GM21737 (cell line): ENCODE measurements at regions not wholly inside any gene's neighbourhood (a gene's known extent, or its start where the extent isn't known, plus 50 kb on each side); places are given as distances from the start of the nearest gene placed in this dataset.
"Not testable (repeated sequence)": the region's sequence is repeated elsewhere in the genome, so short reads cannot be mapped to it uniquely, and the experiment has no call there.

Experiments
- ATAC-seq: cut with Tn5 transposase; IDR thresholded peaks from one replicate; pipeline ENCODE4 v1.9.1; 2021; ENCODE audit warnings: mild to moderate bottlenecking, moderate library complexity; ENCODE audit not compliant: unreplicated experiment

DNA sequence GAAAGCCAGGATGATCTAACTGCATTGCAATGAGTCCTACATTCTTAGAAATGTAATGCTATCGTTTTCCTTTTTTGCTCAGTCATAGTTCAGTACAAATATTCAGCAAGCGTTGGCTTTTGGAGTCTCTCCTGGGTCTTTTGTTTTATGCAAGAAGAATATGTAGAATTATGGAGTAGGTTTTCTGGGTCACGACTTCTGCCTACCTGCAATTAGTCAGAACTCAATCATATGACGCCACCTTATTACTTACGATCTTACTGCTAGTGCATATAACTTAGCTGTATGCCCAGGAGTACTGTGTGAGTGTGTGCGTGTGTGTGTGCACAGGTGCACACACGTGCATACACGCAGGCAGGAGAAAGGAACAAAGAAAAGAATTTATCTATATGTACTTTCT is 640.2 kb downstream of the STK39 start:
- ATAC-seq, result no peak

DNA sequence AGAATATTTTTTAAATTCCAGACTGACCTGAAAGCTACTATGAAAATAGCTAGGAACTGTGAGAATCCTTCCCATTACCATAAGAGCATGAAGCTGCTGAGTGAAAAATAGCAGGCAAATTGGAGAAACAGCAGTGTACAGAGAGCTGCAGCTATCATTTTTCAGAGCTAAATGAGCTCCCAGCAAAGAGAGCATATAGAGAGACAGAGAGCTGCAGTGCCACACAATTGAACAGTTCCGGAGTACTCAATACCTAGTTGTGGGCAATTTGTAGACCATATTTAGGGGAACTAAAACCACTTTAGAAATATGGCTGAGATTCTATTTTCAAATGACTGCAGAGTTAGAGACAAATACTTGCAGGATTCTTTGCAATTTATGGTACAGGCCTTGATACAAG is 645.3 kb downstream of the STK39 start:
- ATAC-seq, result no peak

DNA sequence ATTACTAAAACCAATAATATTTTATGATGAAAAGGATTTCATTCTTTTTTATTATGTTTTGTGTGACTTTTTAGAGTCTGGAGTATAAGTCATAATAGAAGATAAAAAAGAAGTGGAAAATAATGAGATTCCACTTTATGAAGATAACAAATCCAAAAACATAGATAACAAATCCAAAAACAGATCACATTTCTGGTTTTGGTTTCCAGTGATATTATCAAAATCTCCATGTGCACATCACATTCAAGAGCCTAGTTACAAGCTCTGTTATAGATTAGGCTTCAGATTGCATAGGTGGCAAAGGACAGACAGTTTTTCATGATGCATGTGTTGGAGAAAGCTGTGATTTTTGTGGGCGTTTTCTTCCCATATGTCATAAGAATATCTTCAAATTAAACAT is 648.2 kb downstream of the STK39 start:
- no peak for ATAC-seq

DNA sequence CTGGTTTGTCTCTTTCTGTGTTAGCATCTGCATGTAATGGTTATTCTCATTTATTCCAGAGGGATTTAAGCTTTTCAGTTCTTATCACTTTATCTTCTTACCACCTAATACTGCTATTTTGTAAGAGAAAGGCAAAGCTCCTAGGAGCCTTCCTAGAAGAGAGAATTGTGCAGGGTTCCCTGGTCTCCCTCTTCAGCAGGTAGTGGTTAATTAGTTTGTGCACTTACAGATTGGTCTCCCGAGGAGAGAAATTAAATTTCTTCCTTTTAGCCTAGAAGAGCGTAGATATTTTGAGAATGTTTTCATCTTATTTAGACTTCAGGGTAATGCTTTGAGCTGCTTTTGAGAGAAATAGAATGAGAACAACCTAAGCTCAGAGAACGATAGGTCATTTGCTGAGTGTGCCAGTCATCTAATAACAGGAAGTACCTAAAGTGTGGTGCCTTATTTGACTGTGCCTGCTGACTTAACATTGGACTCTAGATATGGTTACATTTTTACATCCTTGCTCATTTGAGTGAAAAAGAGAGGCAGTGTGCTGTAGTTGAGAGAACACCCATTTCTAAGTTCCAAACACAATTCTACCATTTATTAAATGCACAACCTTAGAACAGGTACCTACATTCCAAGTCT is 651.4 kb downstream of the STK39 start:
- ATAC-seq, result peak; percentile 86

DNA sequence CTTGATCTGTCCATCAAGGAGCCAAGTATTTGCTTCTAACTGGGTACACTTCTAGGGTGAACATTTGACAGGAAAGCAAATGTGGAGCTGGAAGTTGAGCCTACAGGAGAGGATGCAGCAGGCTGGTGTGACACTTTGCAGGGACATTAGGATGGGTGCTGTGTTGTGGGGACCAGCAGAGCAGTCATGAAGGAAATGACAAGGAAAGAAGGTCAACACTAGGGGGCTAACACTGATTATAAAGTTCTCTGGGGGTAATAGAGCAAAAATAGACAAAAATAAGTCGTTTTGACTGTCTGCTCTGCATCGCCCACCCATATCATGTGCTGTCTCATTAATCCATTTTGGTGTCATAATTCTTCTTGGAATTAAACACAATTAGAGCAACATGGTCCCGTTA is 652.4 kb downstream of the STK39 start:
- ATAC-seq, result no peak

DNA sequence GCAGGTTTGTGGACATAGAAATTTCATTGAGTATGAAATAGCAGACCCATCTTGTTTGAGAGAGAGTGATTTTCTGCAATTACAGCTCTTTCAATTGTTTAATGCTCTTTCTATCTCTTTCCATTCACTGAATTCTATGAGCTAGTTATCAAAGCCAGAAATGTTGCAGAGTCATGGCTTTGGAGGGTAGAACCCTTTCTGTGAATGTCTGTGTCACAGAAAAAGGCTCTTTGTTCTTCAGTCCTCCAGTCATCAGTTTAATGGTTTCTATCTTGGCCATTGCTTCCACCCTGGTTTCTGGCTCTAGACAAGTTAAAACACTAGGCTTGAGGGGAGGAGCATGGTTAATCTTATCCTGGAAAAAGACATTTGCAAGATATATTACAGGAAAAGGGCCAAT is 655.0 kb downstream of the STK39 start:
- no peak for ATAC-seq

DNA sequence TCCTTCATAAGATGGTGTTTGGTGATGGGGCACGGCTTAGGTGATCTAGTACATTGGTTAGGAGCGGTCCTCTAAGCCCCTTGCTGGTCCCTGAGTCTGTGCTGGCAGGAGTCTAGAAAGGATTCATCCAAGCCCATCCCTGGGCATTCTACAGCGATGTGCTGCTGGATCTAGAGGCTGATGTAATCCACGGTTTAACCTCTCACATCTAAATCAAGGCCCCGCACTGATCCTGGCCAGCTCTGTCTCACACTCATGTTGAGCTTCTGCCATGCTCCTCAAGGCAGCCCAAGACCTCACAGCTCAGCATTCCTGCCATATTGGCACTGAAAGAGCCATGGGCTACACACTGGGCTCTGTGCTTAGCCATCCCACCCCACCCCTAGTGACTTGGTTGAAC is 664.8 kb downstream of the STK39 start:
- no peak for ATAC-seq

DNA sequence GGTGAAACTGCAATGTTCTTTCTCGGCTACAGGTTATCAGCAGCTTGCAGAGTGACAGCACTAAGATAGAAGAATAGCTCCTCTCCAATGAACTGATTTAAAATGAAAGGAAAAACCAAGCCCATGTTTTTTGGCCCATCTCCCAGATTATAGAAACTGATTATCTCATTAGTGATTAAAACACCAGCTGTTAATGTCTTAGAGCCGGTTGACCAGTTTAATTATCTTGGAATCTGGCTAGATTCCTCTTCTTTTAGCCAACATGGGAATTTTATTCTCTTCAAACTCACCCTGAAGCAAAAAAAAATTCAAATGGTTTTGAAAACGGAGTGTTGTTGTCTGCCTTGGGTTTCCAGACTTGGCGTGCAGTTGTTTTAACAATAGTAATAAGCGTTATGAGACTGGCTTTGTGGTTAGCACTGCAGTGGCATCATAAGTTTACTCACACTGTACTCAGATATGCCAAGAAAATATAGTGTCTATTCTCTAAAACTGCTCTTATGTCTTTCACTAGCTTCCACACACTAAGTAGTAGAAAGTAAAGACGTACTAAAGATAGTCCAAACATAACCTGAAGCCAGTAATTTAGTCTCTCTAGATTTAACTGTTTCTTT is 665.3 kb downstream of the STK39 start:
- ATAC-seq, result no peak

DNA sequence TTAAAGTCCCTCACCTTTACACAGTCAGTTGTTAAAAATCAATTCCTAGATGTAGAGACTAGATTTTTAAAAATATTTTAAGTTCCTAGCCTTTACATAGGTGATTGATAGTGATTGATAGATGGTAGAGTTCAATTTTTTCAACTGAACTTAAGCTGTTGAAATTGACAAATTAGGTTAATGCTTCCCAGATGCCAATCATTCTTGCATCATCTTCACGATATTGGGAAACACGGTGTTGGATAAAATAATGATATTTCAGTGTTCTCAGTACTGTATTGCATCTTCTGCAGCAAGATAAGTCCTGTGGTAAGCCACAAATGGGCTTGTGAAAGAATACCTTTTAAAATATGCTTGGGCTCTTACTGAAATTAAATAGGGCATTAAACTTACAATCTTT is 667.6 kb downstream of the STK39 start:
- no peak for ATAC-seq

DNA sequence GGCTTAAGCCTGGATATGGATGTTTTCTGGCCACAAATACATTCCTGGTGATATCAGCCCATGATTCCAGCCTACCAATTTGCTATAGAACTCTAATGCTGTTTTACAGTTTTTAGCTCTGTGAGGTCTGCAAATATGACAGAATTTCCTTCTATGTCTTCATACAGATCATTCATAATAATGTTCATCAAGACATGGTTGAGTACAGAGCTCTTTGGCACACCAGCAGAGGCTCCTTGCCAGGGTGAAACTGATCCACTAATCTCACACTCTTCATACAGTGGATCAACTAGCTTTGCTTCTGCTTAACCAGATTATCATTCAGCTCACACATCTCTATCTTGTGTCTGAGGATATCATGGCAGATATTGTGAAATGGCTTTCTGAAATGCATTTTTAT is 672.1 kb downstream of the STK39 start:
- ATAC-seq, result no peak

DNA sequence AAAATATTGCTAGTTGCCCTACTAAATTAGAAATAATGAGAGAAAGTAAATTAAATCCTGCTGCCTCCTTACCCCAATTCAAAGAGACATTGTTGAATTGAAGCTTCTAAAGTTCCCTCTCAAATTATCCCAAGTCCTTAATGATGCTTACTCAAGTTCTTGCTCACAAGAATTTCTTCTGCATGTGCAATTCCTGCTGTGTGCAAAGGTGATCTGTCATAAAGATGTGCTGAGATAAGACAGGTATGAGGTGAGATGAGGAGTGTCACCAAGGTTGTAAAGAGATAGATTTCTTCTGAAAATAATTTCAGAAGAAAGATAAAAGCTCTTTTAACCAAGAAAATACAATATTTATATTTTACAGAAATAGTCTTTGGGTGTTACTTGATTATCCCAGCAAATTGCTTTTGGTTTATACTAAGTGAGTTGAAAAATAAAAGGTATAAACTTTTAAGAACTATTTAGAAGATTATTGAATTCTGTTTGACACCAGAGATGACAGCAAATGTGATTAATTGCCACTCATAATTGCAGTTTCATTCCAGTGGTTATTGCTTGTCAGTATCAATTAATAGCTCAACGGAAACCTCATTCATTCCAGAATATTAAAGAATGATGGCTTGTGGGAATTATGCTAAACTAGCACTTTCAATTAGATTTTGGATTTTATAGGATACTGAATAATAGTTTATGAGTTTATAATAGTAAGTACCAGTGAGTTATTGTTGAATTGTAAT is 674.3 kb downstream of the STK39 start:
- ATAC-seq, result no peak

DNA sequence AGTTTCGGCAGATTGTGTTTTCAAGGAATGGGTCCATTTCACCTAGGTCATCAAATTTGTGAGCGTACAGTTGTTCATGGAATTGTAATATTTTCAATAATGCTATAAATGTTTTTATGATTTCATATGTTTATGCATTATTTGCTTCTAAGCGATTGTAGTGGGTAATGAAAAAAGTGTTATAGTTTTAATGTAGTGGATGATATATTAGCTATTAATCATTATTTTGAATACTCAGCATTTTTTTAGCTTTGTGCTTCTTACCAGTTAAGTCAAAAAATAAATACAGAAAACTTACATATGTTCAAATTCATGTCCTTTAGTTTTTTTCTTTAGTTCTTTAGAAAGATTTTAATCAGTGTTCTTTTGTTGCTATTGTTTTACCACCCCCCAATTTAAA is 677.0 kb downstream of the STK39 start:
- ATAC-seq, result no peak

DNA sequence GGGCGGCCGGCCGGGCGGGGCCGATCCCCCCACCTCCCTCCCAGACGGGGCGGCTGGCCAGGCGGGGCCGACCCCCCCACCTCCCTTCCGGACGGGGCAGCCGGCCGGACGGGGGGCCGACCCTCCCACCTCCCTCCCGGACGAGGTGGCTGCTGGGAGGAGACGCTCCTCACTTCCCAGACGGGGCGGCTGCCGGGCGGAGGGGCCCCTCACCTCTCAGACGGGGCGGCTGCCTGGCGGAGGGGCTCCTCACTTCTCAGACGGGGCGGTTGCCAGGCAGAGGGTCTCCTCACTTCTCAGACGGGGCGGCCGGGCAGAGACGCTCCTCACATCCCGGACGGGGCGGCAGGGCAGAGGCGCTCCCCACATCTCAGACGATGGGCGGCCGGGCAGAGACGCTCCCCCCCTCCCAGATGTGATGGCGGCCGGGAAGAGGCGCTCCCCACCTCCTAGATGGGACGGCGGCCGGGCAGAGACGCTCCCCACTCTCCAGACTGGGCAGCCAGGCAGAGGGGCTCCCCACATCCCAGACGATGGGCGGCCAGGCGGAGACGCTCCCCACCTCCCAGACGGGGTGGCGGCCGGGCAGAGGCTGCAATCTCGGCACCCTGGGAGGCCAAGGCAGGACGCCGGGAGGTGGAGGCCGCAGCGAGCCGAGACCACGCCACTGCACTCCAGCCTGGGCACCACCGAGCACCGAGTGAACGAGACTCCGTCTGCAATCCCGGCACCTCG is 675.8 kb downstream of the XIRP2 start:
- ATAC-seq, result not testable (repeated sequence)

DNA sequence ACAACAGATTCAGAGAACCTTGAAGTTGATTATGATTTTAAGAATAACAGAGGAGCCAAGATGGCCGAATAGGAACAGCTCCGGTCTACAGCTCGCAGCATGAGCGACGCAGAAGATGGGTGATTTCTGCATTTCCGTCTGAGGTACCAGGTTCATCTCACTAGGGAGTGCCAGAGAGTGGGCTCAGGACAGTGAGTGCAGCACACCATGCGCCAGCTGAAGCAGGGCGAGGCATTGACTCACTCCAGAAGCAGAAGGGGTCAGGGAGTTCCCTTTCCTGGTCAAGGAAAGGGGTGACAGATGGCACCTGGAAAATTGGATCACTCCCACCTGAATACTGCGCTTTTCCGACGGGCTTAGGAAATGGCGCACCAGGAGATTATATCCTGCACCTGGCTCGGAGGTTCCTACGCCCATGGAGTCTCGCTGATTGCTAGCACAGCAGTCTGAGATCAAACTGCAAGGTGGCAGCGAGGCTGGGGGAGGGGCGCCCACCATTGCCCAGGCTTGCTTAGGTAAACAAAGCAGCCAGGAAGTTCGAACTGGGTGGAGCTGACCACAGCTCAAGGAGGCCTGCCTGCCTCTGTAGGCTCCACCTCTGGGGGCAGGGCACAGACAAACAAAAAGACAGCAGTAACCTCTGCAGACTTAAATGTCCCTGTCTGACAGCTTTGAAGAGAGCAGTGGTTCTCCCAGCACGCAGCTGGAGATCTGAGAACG is 670.2 kb downstream of the XIRP2 start:
- ATAC-seq, result not testable (repeated sequence)

DNA sequence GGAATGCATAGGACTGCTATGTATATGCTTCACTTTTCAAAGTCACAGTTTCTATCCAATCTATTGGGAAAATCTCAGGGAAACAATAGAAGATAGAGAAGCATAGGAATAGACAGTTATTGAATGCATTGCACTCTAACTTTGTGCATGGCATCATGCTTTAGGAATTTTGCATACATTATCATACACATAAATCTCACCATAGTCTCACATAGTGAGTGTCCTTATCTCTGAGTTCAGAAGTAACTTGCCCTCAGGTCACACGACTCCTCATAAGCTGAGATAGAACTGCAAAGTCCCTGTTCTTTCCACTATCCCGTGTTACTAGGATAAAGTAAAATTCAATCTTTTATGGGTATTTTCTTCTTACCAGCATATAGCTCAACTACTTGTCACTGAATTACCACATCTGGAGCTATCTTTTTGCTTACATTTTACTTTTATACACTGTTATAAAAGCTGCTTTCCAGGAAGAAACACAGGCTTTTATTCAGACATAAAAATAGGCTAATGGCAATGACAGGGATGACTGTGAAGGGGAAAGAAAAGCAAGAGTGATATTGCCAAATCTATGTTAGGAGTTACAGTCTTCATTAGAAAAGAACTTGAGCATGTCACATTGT is 666.9 kb downstream of the XIRP2 start:
- ATAC-seq, result no peak

DNA sequence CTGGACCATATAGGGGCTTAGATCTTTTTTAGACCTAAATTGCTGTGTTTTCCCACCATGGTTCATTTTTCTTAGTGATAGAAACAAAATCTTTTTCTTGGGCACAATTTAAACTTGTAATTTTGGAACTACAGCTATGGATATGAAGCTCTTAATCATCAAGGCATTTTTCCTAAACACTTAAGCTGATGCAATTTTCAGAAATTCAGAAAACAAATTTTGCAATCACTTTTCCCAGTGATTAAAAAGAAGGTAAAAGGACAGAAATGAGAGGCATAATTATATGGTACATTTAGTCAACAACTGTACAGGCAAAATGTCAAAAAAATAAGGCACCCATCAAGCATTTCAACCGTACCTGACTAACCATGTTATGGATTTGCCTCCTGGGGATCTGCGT is 665.4 kb downstream of the XIRP2 start:
- no peak for ATAC-seq

DNA sequence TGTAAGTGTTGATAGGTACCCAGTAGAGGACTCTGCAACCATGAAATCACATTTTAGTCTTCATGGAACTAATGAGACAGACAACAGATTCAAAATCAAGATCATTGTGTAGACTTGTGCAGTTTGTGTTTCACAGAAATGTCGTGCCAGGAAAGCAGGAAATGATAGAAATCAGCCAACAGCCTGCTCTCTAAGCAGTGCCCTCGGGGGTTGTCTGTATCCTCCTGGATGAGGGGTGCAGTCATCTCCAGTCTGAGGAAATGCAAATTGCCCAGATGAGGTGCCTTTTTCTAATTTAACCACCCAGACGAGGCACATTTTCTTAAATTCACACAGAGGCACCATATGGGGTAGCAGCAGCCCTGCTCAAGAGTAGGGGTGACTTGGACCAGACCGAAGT is 663.1 kb downstream of the XIRP2 start:
- ATAC-seq, result no peak

DNA sequence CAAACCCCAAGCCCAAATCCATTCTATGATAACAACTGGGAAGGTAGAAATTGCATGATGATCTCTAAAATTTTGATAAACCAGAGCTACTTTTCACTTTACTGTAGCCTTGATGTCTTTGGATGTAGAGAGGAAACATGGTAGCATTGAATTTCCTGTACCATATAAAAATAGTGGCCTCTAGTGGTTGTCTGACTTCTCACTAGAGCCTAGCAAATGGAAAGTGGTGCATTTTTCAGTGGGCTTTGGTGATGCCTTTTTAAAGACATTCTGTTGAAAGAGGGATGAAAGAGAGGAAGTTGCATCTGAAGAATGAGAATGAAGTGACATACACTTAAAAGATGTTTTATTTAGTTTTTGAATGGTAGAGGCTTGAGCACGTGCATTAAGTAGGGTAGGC is 662.2 kb downstream of the XIRP2 start:
- ATAC-seq, result no peak

DNA sequence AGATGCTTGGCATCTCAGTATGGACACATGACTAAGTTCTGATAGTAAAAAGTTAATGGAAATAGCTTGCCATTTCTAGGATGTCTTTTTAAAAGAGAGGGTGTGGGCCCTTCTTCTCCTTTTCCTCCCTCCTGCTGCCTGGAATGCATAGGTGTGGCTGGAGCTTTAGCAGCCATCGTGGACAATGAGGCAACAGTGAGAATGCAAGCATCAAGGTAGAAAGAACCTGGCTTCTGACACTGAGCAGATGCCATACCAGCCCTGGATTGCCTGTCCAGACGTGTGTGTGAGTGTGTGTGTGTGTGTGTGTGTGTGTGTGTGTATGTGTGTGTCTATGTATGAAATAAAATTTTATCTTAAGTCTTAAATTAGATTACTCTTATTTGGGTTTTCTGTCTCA is 660.1 kb downstream of the XIRP2 start:
- no peak for ATAC-seq

DNA sequence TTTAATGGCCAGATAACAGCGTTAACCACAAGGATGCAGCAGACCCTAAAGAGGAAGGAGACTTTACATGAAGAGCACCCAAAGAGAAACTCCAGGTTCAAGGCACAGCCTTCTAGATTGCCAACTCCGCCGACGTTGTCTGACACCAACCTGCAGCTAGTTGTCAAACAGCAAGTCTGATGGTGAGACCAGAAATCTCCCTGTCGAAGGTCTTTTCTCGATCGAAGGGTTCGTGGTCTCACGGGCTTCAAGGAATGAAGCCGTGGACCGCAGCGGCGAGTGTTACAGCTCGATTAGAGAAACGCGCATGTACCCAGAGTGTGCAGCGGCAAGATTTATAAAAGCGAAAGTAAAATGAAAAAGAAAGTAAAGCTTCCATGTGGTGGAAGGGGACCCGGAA is 656.3 kb downstream of the XIRP2 start:
- ATAC-seq, result no peak

DNA sequence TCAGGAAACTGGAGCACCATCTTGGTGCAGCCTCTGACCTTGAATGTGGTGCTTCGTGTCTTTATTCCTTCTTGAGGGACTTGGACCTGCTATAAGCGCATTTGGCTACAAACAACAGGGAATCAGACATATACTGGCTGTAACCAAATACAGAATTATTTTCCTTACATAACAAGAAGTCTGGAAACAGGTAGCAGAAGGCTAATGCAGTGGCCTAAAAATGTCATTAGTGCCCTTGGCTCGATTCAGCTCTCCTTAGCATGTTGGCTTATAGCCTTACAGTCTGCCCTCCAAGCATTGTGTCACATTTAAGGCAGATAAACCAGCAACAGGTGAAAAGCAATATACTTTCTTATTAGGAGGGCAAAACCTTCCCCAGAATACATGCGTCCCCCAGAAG is 655.4 kb downstream of the XIRP2 start:
- no peak for ATAC-seq
